HEK293 (cell line): ENCODE measurements at regions not wholly inside any gene's neighbourhood (a gene's known extent, or its start where the extent isn't known, plus 50 kb on each side); places are given as distances from the start of the nearest gene placed in this dataset.

ENCODE experiments used
- BCL11A ChIP-seq: fragments of 450-650 bp; formaldehyde crosslinking; IDR thresholded peaks from 2 replicates; pipeline ENCODE4 v1.5.1; 2016; ENCODE audit warnings: low read depth, missing biosample characterization, missing genetic modification characterization
- OVOL3 ChIP-seq: fragments of 450-650 bp; formaldehyde crosslinking; IDR thresholded peaks from 2 replicates; pipeline ENCODE4 v1.5.1; 2016; ENCODE audit warnings: missing biosample characterization, missing genetic modification characterization
- YY1 ChIP-seq: fragments of 450-650 bp; formaldehyde crosslinking; IDR thresholded peaks from 2 replicates; pipeline ENCODE4 v1.5.1; 2018; ENCODE audit warnings: missing biosample characterization, missing genetic modification characterization
- ZFP3 ChIP-seq: fragments of 450-650 bp; formaldehyde crosslinking; IDR thresholded peaks from 2 replicates; pipeline ENCODE4 v1.5.1; 2016; ENCODE audit warnings: low read depth, missing biosample characterization, missing genetic modification characterization
- ZNF138 ChIP-seq: fragments of 450-650 bp; formaldehyde crosslinking; IDR thresholded peaks from 2 replicates; pipeline ENCODE4 v1.5.1; 2016; ENCODE audit warnings: missing biosample characterization, missing genetic modification characterization, borderline replicate concordance
- ZNF350 ChIP-seq: fragments of 450-650 bp; formaldehyde crosslinking; IDR thresholded peaks from 2 replicates; pipeline ENCODE4 v1.5.0; 2017; ENCODE audit warnings: missing biosample characterization, mild to moderate bottlenecking, missing genetic modification characterization
- ZNF530 ChIP-seq: fragments of 450-650 bp; formaldehyde crosslinking; IDR thresholded peaks from 2 replicates; pipeline ENCODE4 v1.5.1; 2016; ENCODE audit warnings: low read depth, missing biosample characterization, missing genetic modification characterization
- ZNF610 ChIP-seq: fragments of 450-650 bp; formaldehyde crosslinking; IDR thresholded peaks from 2 replicates; pipeline ENCODE4 v1.5.1; 2016; ENCODE audit warnings: missing biosample characterization, missing genetic modification characterization, borderline replicate concordance
- ZNF626 ChIP-seq: fragments of 450-650 bp; sonication (Bioruptor Pico); formaldehyde crosslinking; IDR thresholded peaks from 2 replicates; pipeline ENCODE4 v1.5.1; 2018; ENCODE audit warnings: missing biosample characterization, missing genetic modification characterization, inconsistent platforms
- TF ChIP-seq, protein P1 (sequence below): fragments of 450-650 bp; formaldehyde crosslinking; IDR thresholded peaks from 2 replicates; pipeline ENCODE4 v1.5.1; 2017; ENCODE audit warnings: missing biosample characterization, mild to moderate bottlenecking, missing genetic modification characterization, moderate library complexity
- TF ChIP-seq, protein P2 (sequence below): fragments of 450-650 bp; formaldehyde crosslinking; IDR thresholded peaks from 2 replicates; pipeline ENCODE4 v1.5.1; 2016; ENCODE audit warnings: missing biosample characterization, missing genetic modification characterization
- TF ChIP-seq, protein P3 (sequence below): fragments of 450-650 bp; formaldehyde crosslinking; IDR thresholded peaks from 2 replicates; pipeline ENCODE4 v1.5.1; 2016; ENCODE audit warnings: missing biosample characterization, missing genetic modification characterization
- TF ChIP-seq, protein P4 (sequence below): fragments of 450-650 bp; formaldehyde crosslinking; optimal IDR thresholded peaks from 2 replicates; pipeline ENCODE3; 2016; ENCODE audit warnings: missing biosample characterization, mild to moderate bottlenecking, missing genetic modification characterization
- TF ChIP-seq, protein P5 (sequence below): fragments of 450-650 bp; formaldehyde crosslinking; IDR thresholded peaks from 2 replicates; pipeline ENCODE4 v1.5.1; 2016; ENCODE audit warnings: missing biosample characterization, missing genetic modification characterization, low read depth

DNA sequence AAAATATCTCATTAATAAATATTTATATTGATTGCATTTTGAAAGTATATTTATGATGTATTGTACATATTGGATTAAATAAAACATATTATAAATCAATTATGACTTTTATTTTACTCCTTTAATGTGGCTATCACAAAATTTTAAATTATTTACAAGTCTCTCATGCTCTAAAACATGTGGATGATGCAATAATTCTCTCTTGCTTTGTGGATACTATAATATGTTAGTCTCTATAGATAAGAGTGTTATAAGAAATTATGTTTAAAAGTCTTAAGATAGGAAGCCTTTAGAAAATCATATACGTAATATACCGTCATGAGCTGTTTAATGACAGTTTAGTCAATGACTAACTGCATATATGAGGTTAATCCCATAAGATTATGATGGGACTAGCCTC lies 547.4 kb upstream of the ALCAM start:
- TF ChIP-seq, protein P1, sequence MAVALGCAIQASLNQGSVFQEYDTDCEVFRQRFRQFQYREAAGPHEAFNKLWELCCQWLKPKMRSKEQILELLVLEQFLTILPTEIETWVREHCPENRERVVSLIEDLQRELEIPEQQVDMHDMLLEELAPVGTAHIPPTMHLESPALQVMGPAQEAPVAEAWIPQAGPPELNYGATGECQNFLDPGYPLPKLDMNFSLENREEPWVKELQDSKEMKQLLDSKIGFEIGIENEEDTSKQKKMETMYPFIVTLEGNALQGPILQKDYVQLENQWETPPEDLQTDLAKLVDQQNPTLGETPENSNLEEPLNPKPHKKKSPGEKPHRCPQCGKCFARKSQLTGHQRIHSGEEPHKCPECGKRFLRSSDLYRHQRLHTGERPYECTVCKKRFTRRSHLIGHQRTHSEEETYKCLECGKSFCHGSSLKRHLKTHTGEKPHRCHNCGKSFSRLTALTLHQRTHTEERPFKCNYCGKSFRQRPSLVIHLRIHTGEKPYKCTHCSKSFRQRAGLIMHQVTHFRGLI (tag by site-specific recombination), result no peak
- TF ChIP-seq, protein P2, sequence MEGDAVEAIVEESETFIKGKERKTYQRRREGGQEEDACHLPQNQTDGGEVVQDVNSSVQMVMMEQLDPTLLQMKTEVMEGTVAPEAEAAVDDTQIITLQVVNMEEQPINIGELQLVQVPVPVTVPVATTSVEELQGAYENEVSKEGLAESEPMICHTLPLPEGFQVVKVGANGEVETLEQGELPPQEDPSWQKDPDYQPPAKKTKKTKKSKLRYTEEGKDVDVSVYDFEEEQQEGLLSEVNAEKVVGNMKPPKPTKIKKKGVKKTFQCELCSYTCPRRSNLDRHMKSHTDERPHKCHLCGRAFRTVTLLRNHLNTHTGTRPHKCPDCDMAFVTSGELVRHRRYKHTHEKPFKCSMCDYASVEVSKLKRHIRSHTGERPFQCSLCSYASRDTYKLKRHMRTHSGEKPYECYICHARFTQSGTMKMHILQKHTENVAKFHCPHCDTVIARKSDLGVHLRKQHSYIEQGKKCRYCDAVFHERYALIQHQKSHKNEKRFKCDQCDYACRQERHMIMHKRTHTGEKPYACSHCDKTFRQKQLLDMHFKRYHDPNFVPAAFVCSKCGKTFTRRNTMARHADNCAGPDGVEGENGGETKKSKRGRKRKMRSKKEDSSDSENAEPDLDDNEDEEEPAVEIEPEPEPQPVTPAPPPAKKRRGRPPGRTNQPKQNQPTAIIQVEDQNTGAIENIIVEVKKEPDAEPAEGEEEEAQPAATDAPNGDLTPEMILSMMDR (tag by site-specific recombination), result no peak
- TF ChIP-seq ZFP3 (no peak), ZNF138 (tag by site-specific recombination) (no peak), ZNF530 (tag by site-specific recombination) (no peak), ZNF626 (tag by site-specific recombination) (no peak), ZNF350 (tag by site-specific recombination) (no peak), YY1 (tag by site-specific recombination) (no peak), OVOL3 (tag by site-specific recombination) (no peak), ZNF610 (tag by site-specific recombination) (no peak), BCL11A (tag by site-specific recombination) (no peak)
- TF ChIP-seq, protein P3, sequence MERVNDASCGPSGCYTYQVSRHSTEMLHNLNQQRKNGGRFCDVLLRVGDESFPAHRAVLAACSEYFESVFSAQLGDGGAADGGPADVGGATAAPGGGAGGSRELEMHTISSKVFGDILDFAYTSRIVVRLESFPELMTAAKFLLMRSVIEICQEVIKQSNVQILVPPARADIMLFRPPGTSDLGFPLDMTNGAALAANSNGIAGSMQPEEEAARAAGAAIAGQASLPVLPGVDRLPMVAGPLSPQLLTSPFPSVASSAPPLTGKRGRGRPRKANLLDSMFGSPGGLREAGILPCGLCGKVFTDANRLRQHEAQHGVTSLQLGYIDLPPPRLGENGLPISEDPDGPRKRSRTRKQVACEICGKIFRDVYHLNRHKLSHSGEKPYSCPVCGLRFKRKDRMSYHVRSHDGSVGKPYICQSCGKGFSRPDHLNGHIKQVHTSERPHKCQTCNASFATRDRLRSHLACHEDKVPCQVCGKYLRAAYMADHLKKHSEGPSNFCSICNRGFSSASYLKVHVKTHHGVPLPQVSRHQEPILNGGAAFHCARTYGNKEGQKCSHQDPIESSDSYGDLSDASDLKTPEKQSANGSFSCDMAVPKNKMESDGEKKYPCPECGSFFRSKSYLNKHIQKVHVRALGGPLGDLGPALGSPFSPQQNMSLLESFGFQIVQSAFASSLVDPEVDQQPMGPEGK (tag by site-specific recombination), result no peak
- TF ChIP-seq, protein P4, sequence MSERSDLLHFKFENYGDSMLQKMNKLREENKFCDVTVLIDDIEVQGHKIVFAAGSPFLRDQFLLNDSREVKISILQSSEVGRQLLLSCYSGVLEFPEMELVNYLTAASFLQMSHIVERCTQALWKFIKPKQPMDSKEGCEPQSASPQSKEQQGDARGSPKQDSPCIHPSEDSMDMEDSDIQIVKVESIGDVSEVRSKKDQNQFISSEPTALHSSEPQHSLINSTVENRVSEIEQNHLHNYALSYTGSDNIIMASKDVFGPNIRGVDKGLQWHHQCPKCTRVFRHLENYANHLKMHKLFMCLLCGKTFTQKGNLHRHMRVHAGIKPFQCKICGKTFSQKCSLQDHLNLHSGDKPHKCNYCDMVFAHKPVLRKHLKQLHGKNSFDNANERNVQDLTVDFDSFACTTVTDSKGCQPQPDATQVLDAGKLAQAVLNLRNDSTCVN (tag by site-specific recombination), result no peak
- TF ChIP-seq, protein P5, sequence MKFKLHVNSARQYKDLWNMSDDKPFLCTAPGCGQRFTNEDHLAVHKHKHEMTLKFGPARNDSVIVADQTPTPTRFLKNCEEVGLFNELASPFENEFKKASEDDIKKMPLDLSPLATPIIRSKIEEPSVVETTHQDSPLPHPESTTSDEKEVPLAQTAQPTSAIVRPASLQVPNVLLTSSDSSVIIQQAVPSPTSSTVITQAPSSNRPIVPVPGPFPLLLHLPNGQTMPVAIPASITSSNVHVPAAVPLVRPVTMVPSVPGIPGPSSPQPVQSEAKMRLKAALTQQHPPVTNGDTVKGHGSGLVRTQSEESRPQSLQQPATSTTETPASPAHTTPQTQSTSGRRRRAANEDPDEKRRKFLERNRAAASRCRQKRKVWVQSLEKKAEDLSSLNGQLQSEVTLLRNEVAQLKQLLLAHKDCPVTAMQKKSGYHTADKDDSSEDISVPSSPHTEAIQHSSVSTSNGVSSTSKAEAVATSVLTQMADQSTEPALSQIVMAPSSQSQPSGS (tag by site-specific recombination), result no peak
